ENCODE measurements at regions not wholly inside any gene's neighbourhood (a gene's known extent, or its start where the extent isn't known, plus 50 kb on each side); places are given as distances from the start of the nearest gene placed in this dataset.

- no peak for DNase-seq (ENCODE audit: low read depth)
These were observed 678.1 kb upstream of the GOT2 start for GRCh38 chr16:59411961-59412841.

- no peak for DNase-seq (ENCODE audit: low read depth)
These were observed 676.3 kb upstream of the GOT2 start for GRCh38 chr16:59410451-59410850.

- DNase-seq (ENCODE audit: low read depth) = no peak
These were observed 671.7 kb upstream of the GOT2 start for GRCh38 chr16:59405802-59406201.

GRCh38 chr16:59404509-59404908 is 670.4 kb upstream of the GOT2 start:
- no peak for DNase-seq (ENCODE audit: low read depth)

- no peak for DNase-seq (ENCODE audit: low read depth)
These were observed 666.7 kb upstream of the GOT2 start for GRCh38 chr16:59400830-59401229.

GRCh38 chr16:59397638-59398037 is 663.5 kb upstream of the GOT2 start:
- DNase-seq (ENCODE audit: low read depth) = no peak

- no peak for DNase-seq (ENCODE audit: low read depth)
These were observed 660.4 kb upstream of the GOT2 start for GRCh38 chr16:59394526-59394925.

- DNase-seq (ENCODE audit: low read depth) = no peak
These were observed 658.8 kb upstream of the GOT2 start for GRCh38 chr16:59392911-59393310.

- no peak for DNase-seq (ENCODE audit: low read depth)
These were observed 657.7 kb upstream of the GOT2 start for GRCh38 chr16:59391617-59392364.

GRCh38 chr16:59385959-59386358 is 651.8 kb upstream of the GOT2 start:
- DNase-seq (ENCODE audit: low read depth) = no peak

- no peak for DNase-seq (ENCODE audit: low read depth)
These were observed 651.4 kb upstream of the GOT2 start for GRCh38 chr16:59385491-59385890.

- DNase-seq (ENCODE audit: low read depth) = no peak
These were observed 639.5 kb upstream of the GOT2 start for GRCh38 chr16:59373632-59374031.

- no peak for DNase-seq (ENCODE audit: low read depth)
These were observed 636.6 kb upstream of the GOT2 start for GRCh38 chr16:59370717-59371116.

- no peak for DNase-seq (ENCODE audit: low read depth)
These were observed 635.4 kb upstream of the GOT2 start for GRCh38 chr16:59369523-59369922.

GRCh38 chr16:59368586-59368985 is 634.5 kb upstream of the GOT2 start:
- DNase-seq (ENCODE audit: low read depth) = no peak

- DNase-seq (ENCODE audit: low read depth) = no peak
These were observed 622.6 kb upstream of the GOT2 start for GRCh38 chr16:59356709-59357108.

- DNase-seq (ENCODE audit: low read depth) = no peak
These were observed 622.0 kb upstream of the GOT2 start for GRCh38 chr16:59356144-59356543.

GRCh38 chr16:59355704-59356103 is 621.6 kb upstream of the GOT2 start:
- no peak for DNase-seq (ENCODE audit: low read depth)

- DNase-seq (ENCODE audit: low read depth) = no peak
These were observed 617.3 kb upstream of the GOT2 start for GRCh38 chr16:59351305-59351903.

- DNase-seq (ENCODE audit: low read depth) = no peak
These were observed 616.6 kb upstream of the GOT2 start for GRCh38 chr16:59350670-59351069.

GRCh38 chr16:59342669-59343068 is 608.6 kb upstream of the GOT2 start:
- DNase-seq (ENCODE audit: low read depth) = no peak

GRCh38 chr16:59341368-59341767 is 607.3 kb upstream of the GOT2 start:
- no peak for DNase-seq (ENCODE audit: low read depth)

GRCh38 chr16:59339871-59340270 is 605.8 kb upstream of the GOT2 start:
- no peak for DNase-seq (ENCODE audit: low read depth)

Measured in activated T-cell treated with anti-CD3 and anti-CD28 coated beads for 48 hours (primary cell).